ENCODE measurements at regions not wholly inside any gene's neighbourhood (a gene's known extent, or its start where the extent isn't known, plus 50 kb on each side); places are given as distances from the start of the nearest gene placed in this dataset.

- no peaks in the 10 kb centered on the region for H3K36me3 ChIP-seq (ENCODE audit: insufficient read depth, low read length)
- H3K4me3 ChIP-seq (ENCODE audit: low read depth, low read length, poor library complexity, severe bottlenecking), result no peak overlapping the region
- no peak overlapping the region for H2AFZ ChIP-seq (ENCODE audit: low read length)
- TF ChIP-seq EZH2 (IDR thresholded peaks at IDR 0.05; ENCODE audit: borderline replicate concordance, low read length), result no peak
- TF ChIP-seq, protein P1, sequence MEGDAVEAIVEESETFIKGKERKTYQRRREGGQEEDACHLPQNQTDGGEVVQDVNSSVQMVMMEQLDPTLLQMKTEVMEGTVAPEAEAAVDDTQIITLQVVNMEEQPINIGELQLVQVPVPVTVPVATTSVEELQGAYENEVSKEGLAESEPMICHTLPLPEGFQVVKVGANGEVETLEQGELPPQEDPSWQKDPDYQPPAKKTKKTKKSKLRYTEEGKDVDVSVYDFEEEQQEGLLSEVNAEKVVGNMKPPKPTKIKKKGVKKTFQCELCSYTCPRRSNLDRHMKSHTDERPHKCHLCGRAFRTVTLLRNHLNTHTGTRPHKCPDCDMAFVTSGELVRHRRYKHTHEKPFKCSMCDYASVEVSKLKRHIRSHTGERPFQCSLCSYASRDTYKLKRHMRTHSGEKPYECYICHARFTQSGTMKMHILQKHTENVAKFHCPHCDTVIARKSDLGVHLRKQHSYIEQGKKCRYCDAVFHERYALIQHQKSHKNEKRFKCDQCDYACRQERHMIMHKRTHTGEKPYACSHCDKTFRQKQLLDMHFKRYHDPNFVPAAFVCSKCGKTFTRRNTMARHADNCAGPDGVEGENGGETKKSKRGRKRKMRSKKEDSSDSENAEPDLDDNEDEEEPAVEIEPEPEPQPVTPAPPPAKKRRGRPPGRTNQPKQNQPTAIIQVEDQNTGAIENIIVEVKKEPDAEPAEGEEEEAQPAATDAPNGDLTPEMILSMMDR (IDR thresholded peaks at IDR 0.05; ENCODE audit: low read length), result no peak
- H4K20me1 ChIP-seq (ENCODE audit: insufficient read depth, low read length), result no peaks in the 10 kb centered on the region
- no peak overlapping the region for H3K27ac ChIP-seq (ENCODE audit: low read depth, low read length, poor library complexity, severe bottlenecking)
- no peaks in the 10 kb centered on the region; the same call in 1 of the 2 replicates for H3K27me3 ChIP-seq (ENCODE audit: insufficient read depth, low read length)
- no peaks in the 10 kb centered on the region for H3F3A ChIP-seq (ENCODE audit: insufficient read depth, low read length)
- no peak overlapping the region for H3K4me2 ChIP-seq (ENCODE audit: low read length)
- H3K4me1 ChIP-seq (ENCODE audit: insufficient read depth, low read length, severe bottlenecking), result no peaks in the 10 kb centered on the region
- H3K9me2 ChIP-seq (ENCODE audit: low read depth, low read length), result no peaks in the 10 kb centered on the region
- no peaks in the 10 kb centered on the region for H3K79me2 ChIP-seq (ENCODE audit: insufficient read depth, low read length)
- no peak overlapping the region for H3K9ac ChIP-seq (ENCODE audit: low read length)
- no peaks in the 10 kb centered on the region for H3K9me3 ChIP-seq (ENCODE audit: low read length)
These were observed 268.4 kb downstream of the GLRX3 start for GRCh38 chr10:130404476-130405055.

DNA sequence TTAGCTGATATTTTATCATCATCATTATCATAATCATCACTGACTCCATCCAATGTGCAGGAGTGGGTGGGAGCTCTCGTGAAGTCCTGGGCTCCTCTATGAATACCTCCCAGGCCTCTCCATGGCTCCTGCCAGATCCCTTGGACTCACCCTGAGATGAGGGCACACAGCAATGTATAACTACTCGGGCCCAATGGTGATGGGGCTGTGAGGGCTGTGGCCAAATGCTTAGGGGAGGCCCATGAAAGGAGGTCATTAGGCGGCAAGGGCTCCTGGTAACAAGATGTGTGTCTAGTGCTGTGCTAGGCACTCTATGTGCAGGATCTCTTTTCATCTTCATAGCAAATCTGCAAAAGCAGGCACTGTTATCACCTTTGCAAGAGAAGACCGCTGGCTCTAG, 270.9 kb downstream of the GLRX3 start:
- Histone ChIP-seq H3K27ac (ENCODE audit: low read depth, low read length, poor library complexity, severe bottlenecking) (no peak overlapping the region), H3F3A (ENCODE audit: insufficient read depth, low read length) (no peaks in the 10 kb centered on the region), H3K4me1 (ENCODE audit: insufficient read depth, low read length, severe bottlenecking) (no peaks in the 10 kb centered on the region), H3K36me3 (ENCODE audit: insufficient read depth, low read length) (no peaks in the 10 kb centered on the region), H4K20me1 (ENCODE audit: insufficient read depth, low read length) (no peaks in the 10 kb centered on the region), H3K79me2 (ENCODE audit: insufficient read depth, low read length) (no peaks in the 10 kb centered on the region), H3K9me3 (ENCODE audit: low read length) (no peaks in the 10 kb centered on the region), H3K9me2 (ENCODE audit: low read depth, low read length) (no peaks in the 10 kb centered on the region), H3K9ac (ENCODE audit: low read length) (no peak overlapping the region), H3K27me3 (ENCODE audit: insufficient read depth, low read length) (no peaks in the 10 kb centered on the region; the same call in 1 of the 2 replicates), H3K4me2 (ENCODE audit: low read length) (no peak overlapping the region), H2AFZ (ENCODE audit: low read length) (no peak overlapping the region), H3K4me3 (ENCODE audit: low read depth, low read length, poor library complexity, severe bottlenecking) (no peak overlapping the region)
- no peak for TF ChIP-seq EZH2 (IDR thresholded peaks at IDR 0.05; ENCODE audit: borderline replicate concordance, low read length)
- TF ChIP-seq, protein P1 (IDR thresholded peaks at IDR 0.05; ENCODE audit: low read length), result no peak

- Histone ChIP-seq H3K36me3 (ENCODE audit: insufficient read depth, low read length) (no peaks in the 10 kb centered on the region), H4K20me1 (ENCODE audit: insufficient read depth, low read length) (no peaks in the 10 kb centered on the region), H3K79me2 (ENCODE audit: insufficient read depth, low read length) (no peaks in the 10 kb centered on the region), H3K4me1 (ENCODE audit: insufficient read depth, low read length, severe bottlenecking) (no peaks in the 10 kb centered on the region), H2AFZ (ENCODE audit: low read length) (no peak overlapping the region), H3K27ac (ENCODE audit: low read depth, low read length, poor library complexity, severe bottlenecking) (no peak overlapping the region), H3K9me3 (ENCODE audit: low read length) (no peaks in the 10 kb centered on the region), H3F3A (ENCODE audit: insufficient read depth, low read length) (no peaks in the 10 kb centered on the region), H3K4me2 (ENCODE audit: low read length) (no peak overlapping the region), H3K9ac (ENCODE audit: low read length) (no peak overlapping the region), H3K27me3 (ENCODE audit: insufficient read depth, low read length) (no peaks in the 10 kb centered on the region), H3K9me2 (ENCODE audit: low read depth, low read length) (no peaks in the 10 kb centered on the region), H3K4me3 (ENCODE audit: low read depth, low read length, poor library complexity, severe bottlenecking) (no peak overlapping the region)
- TF ChIP-seq, protein P1 (IDR thresholded peaks at IDR 0.05; ENCODE audit: low read length), result no peak
- TF ChIP-seq EZH2 (IDR thresholded peaks at IDR 0.05; ENCODE audit: borderline replicate concordance, low read length), result no peak
These were observed 273.1 kb downstream of the GLRX3 start for GRCh38 chr10:130409331-130409730.
